Mucosa of stomach (tissue), 1 donor: ENCODE measurements at regions not wholly inside any gene's neighbourhood (a gene's known extent, or its start where the extent isn't known, plus 50 kb on each side); places are given as distances from the start of the nearest gene placed in this dataset.
A peak's percentile ranks its signal among the peaks of the same experiment; 100 is the strongest.
"Not testable (repeated sequence)": the region's sequence is repeated elsewhere in the genome, so short reads cannot be mapped to it uniquely, and the experiment has no call there.

Source experiments
- H3K27me3 ChIP-seq: one replicate; pipeline ENCODE4 v1.7.0; 2013; ENCODE audit warnings: mild to moderate bottlenecking, low read length; ENCODE audit not compliant: control insufficient read depth, insufficient read depth
- H3K36me3 ChIP-seq: one replicate; pipeline ENCODE4 v1.7.0; 2013; ENCODE audit warnings: low read length; ENCODE audit not compliant: control insufficient read depth, insufficient read depth
- H3K4me1 ChIP-seq: one replicate; pipeline ENCODE4 v1.7.0; 2013; ENCODE audit warnings: mild to moderate bottlenecking, low read length; ENCODE audit not compliant: control insufficient read depth, insufficient read depth
- H3K4me3 ChIP-seq: one replicate; pipeline ENCODE4 v1.7.0; 2013; ENCODE audit warnings: low read length
- H3K9ac ChIP-seq: one replicate; pipeline ENCODE4 v1.7.0; 2013; ENCODE audit warnings: mild to moderate bottlenecking, low read length, moderate library complexity
- H3K9me3 ChIP-seq: one replicate; pipeline ENCODE4 v1.7.0; 2013; ENCODE audit warnings: mild to moderate bottlenecking, low read length, moderate library complexity; ENCODE audit not compliant: control insufficient read depth
- donor health status: Pancreatic carcinoma.

- no peaks in the 10 kb centered on the region for H3K36me3 ChIP-seq
- no peak overlapping the region for H3K9ac ChIP-seq
- no peak overlapping the region for H3K4me3 ChIP-seq
- no peaks in the 10 kb centered on the region for H3K4me1 ChIP-seq
- no peaks in the 10 kb centered on the region for H3K9me3 ChIP-seq
- no peaks in the 10 kb centered on the region for H3K27me3 ChIP-seq
These were observed 227.5 kb upstream of the MYLIP start for GRCh38 chr6:15901141-15902115.

GRCh38 chr6:15898693-15899092 is 230.2 kb upstream of the MYLIP start:
- no peaks in the 10 kb centered on the region for H3K36me3 ChIP-seq
- no peaks in the 10 kb centered on the region for H3K27me3 ChIP-seq
- H3K9me3 ChIP-seq, result no peaks in the 10 kb centered on the region

GRCh38 chr6:15897063-15897876 is 231.6 kb upstream of the MYLIP start:
- Histone ChIP-seq H3K36me3 (no peaks in the 10 kb centered on the region), H3K4me1 (no peaks in the 10 kb centered on the region), H3K27me3 (no peaks in the 10 kb centered on the region), H3K9ac (no peak overlapping the region), H3K4me3 (peak overlapping the region; percentile 20), H3K9me3 (no peaks in the 10 kb centered on the region)

More at GRCh38 chr6:15898693-15899092, 230.2 kb upstream of the MYLIP start:
- no peaks in the 10 kb centered on the region for H3K4me1 ChIP-seq
- no peak overlapping the region for H3K9ac ChIP-seq
- H3K4me3 ChIP-seq, result no peak overlapping the region

GRCh38 chr6:15894973-15895725 is 232.3 kb upstream of the DTNBP1 start:
- H3K4me3 ChIP-seq, result no peak overlapping the region
- no peaks in the 10 kb centered on the region for H3K27me3 ChIP-seq
- no peaks in the 10 kb centered on the region for H3K9me3 ChIP-seq
- H3K9ac ChIP-seq, result no peak overlapping the region
- no peaks in the 10 kb centered on the region for H3K36me3 ChIP-seq
- H3K4me1 ChIP-seq, result no peaks in the 10 kb centered on the region

- Histone ChIP-seq H3K4me3 (no peak overlapping the region), H3K27me3 (no peaks in the 10 kb centered on the region), H3K9me3 (no peaks in the 10 kb centered on the region), H3K4me1 (no peaks in the 10 kb centered on the region), H3K36me3 (no peaks in the 10 kb centered on the region), H3K9ac (no peak overlapping the region)
These were observed 230.9 kb upstream of the DTNBP1 start for GRCh38 chr6:15893556-15894253.

- Histone ChIP-seq H3K9ac (no peak overlapping the region), H3K4me1 (no peaks in the 10 kb centered on the region), H3K9me3 (no peaks in the 10 kb centered on the region), H3K36me3 (no peaks in the 10 kb centered on the region), H3K4me3 (no peak overlapping the region), H3K27me3 (no peaks in the 10 kb centered on the region)
These were observed 229.5 kb upstream of the DTNBP1 start for GRCh38 chr6:15892369-15892768.

- no peak overlapping the region for H3K4me3 ChIP-seq
- no peaks in the 10 kb centered on the region for H3K27me3 ChIP-seq
- no peaks in the 10 kb centered on the region for H3K4me1 ChIP-seq
- H3K36me3 ChIP-seq, result no peaks in the 10 kb centered on the region
- no peaks in the 10 kb centered on the region for H3K9me3 ChIP-seq
- no peak overlapping the region for H3K9ac ChIP-seq
These were observed 226.3 kb upstream of the DTNBP1 start for GRCh38 chr6:15888798-15889772.

- Histone ChIP-seq H3K36me3 (no peaks in the 10 kb centered on the region), H3K9me3 (no peaks in the 10 kb centered on the region), H3K4me3 (no peak overlapping the region), H3K4me1 (no peaks in the 10 kb centered on the region), H3K27me3 (no peaks in the 10 kb centered on the region), H3K9ac (no peak overlapping the region)
These were observed 224.9 kb upstream of the DTNBP1 start for GRCh38 chr6:15887491-15888461.

GRCh38 chr6:15885624-15886023 is 222.8 kb upstream of the DTNBP1 start:
- Histone ChIP-seq H3K9ac (no peak overlapping the region), H3K4me1 (no peaks in the 10 kb centered on the region), H3K9me3 (no peaks in the 10 kb centered on the region), H3K27me3 (no peaks in the 10 kb centered on the region), H3K4me3 (no peak overlapping the region), H3K36me3 (no peaks in the 10 kb centered on the region)

- H3K9ac ChIP-seq, H3K9me3 ChIP-seq, H3K27me3 ChIP-seq, H3K4me3 ChIP-seq, H3K36me3 ChIP-seq, H3K4me1 ChIP-seq: not testable (repeated sequence)
These were observed 220.8 kb upstream of the DTNBP1 start for GRCh38 chr6:15883593-15883992.
